Loucy (cell line): ENCODE measurements at regions not wholly inside any gene's neighbourhood (a gene's known extent, or its start where the extent isn't known, plus 50 kb on each side); places are given as distances from the start of the nearest gene placed in this dataset.

ENCODE experiments used
- EZH2phosphoT487 ChIP-seq: fragments of 200-600 bp; IDR thresholded peaks from 2 replicates; pipeline ENCODE4 v1.6.1; 2018; ENCODE audit warnings: antibody characterized with exemption, mild to moderate bottlenecking, moderate library complexity, borderline replicate concordance
- TF ChIP-seq, protein P1 (sequence below): fragments of 200-600 bp; sonication (generic); conservative IDR thresholded peaks from 2 replicates; pipeline ENCODE4 v1.5.1; 2014; ENCODE audit warnings: mild to moderate bottlenecking, antibody characterized with exemption, low read length

- TF ChIP-seq, protein P1, sequence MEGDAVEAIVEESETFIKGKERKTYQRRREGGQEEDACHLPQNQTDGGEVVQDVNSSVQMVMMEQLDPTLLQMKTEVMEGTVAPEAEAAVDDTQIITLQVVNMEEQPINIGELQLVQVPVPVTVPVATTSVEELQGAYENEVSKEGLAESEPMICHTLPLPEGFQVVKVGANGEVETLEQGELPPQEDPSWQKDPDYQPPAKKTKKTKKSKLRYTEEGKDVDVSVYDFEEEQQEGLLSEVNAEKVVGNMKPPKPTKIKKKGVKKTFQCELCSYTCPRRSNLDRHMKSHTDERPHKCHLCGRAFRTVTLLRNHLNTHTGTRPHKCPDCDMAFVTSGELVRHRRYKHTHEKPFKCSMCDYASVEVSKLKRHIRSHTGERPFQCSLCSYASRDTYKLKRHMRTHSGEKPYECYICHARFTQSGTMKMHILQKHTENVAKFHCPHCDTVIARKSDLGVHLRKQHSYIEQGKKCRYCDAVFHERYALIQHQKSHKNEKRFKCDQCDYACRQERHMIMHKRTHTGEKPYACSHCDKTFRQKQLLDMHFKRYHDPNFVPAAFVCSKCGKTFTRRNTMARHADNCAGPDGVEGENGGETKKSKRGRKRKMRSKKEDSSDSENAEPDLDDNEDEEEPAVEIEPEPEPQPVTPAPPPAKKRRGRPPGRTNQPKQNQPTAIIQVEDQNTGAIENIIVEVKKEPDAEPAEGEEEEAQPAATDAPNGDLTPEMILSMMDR = no peak
- no peak for TF ChIP-seq EZH2phosphoT487
Observed at GRCh38 chr6:6716998-6717763, 128.7 kb downstream of the LY86 start.
